ENCODE measurements at regions not wholly inside any gene's neighbourhood (a gene's known extent, or its start where the extent isn't known, plus 50 kb on each side); places are given as distances from the start of the nearest gene placed in this dataset.

GRCh38 chr19:13579388-13580060, 73.2 kb upstream of the CACNA1A start:
- H3K27me3 Mint-ChIP-seq (ENCODE audit: insufficient read depth) = peaks cover 8% of the 10 kb centered on the region
- peak; percentile 50 for DNase-seq
- no peak overlapping the region for H3K27ac Mint-ChIP-seq
- H3K9me3 Mint-ChIP-seq = peaks cover 13% of the 10 kb centered on the region
- H3K4me3 Mint-ChIP-seq = no peak overlapping the region
- H3K36me3 Mint-ChIP-seq (ENCODE audit: low read depth) = no peaks in the 10 kb centered on the region
- peaks cover 17% of the 10 kb centered on the region; the same call in 1 of the 2 replicates for H3K4me1 Mint-ChIP-seq (ENCODE audit: low read depth)
- TF ChIP-seq CTCF (IDR thresholded peaks at IDR 0.05) = peak; percentile 62

DNA sequence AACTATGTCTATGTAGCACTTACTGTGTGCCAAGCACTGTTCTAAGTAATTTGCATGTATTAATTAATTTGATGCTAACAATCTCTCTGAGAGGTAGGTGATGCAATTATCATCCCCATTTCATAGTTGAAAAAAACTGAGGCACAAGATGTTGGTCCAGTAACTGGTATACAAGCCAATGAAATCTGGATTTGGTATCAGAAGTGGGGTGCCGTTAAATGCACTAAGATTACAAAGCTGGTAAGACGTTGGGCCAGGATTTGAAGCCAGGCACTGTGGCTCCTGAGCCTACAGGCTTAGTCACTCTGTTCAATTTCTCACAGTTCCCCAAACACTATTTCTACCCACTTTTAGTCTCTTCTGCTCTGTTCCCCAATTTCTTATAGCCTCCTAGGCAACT, 70.4 kb upstream of the CACNA1A start:
- Mint-ChIP-seq H3K27ac (no peak overlapping the region), H3K4me3 (no peak overlapping the region), H3K9me3 (peaks cover 13% of the 10 kb centered on the region), H3K36me3 (ENCODE audit: low read depth) (no peaks in the 10 kb centered on the region), H3K27me3 (ENCODE audit: insufficient read depth) (peaks cover 9% of the 10 kb centered on the region), H3K4me1 (ENCODE audit: low read depth) (peaks cover 17% of the 10 kb centered on the region; the same call in 1 of the 2 replicates)
- no peak for TF ChIP-seq CTCF (IDR thresholded peaks at IDR 0.05)
- no peak for DNase-seq

- Mint-ChIP-seq H3K27ac (no peak overlapping the region), H3K27me3 (ENCODE audit: insufficient read depth) (peaks cover 8% of the 10 kb centered on the region), H3K4me3 (no peak overlapping the region), H3K4me1 (ENCODE audit: low read depth) (peaks cover 15% of the 10 kb centered on the region; the same call in 1 of the 2 replicates), H3K9me3 (peaks cover 13% of the 10 kb centered on the region), H3K36me3 (ENCODE audit: low read depth) (no peaks in the 10 kb centered on the region)
- DNase-seq = peak; percentile 7
- peak; percentile 77 for TF ChIP-seq CTCF (IDR thresholded peaks at IDR 0.05)
Observed at GRCh38 chr19:13574933-13575332, 68.7 kb upstream of the CACNA1A start.

DNA sequence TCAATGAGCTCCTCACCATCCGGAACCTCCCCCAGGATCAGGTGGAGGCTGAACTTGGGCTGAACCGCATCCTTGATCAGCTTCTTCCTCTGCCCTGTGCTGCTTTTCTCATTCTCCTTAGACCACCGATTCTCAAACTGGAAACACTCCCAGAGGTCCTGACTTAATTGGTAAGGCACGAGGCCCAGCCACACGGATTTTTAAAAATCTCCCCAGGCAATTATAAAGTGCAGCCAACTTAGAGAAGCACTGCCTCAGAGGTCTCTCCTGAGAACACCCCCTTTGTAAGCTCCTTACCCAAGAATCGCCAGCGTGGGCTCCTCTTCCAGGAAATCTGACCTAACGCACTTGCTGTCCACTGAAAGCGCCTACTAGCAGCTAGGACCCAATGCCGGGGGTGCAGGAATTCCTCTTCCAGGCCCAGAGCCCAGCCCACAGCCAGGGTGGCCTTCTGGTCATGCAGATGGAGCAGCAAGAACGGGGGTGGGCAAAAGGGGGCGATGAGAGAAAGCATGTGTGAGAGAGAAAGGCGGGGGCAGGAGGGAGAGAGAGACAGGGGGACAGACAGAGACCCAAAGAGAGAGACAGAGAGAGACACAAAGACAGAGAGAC, 66.9 kb upstream of the CACNA1A start:
- no peak overlapping the region for H3K27ac Mint-ChIP-seq
- no peak overlapping the region for H3K4me3 Mint-ChIP-seq
- peaks cover 8% of the 10 kb centered on the region for H3K27me3 Mint-ChIP-seq (ENCODE audit: insufficient read depth)
- DNase-seq = no peak
- no peak for TF ChIP-seq CTCF (IDR thresholded peaks at IDR 0.05)
- peaks cover 6% of the 10 kb centered on the region; the same call in 1 of the 2 replicates for H3K4me1 Mint-ChIP-seq (ENCODE audit: low read depth)
- H3K36me3 Mint-ChIP-seq (ENCODE audit: low read depth) = no peaks in the 10 kb centered on the region
- peaks cover 13% of the 10 kb centered on the region for H3K9me3 Mint-ChIP-seq

DNA sequence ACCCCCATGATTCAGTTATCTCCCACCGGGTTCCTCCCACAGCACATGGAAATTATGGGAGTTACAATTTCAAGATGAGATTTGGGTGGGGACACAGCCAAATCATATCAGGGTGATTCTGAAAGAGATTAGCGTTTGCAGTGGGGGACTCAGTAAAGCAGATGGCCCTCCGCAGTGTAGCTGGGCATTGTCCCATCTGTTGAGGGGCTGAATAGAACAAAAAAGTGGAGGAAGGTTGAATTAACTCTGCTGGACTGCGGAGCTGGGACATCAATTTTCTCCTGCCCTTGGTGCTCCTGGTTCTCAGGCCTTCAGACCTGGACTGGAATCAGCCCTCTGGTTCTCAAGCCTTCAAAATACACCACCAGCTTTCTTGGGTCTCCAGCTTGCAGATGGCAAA, 55.2 kb upstream of the CACNA1A start:
- TF ChIP-seq CTCF (IDR thresholded peaks at IDR 0.05) = no peak
- H3K27ac Mint-ChIP-seq = no peak overlapping the region
- no peaks in the 10 kb centered on the region for H3K36me3 Mint-ChIP-seq (ENCODE audit: low read depth)
- DNase-seq = no peak
- H3K27me3 Mint-ChIP-seq (ENCODE audit: insufficient read depth) = peaks cover 16% of the 10 kb centered on the region
- no peaks in the 10 kb centered on the region for H3K4me1 Mint-ChIP-seq (ENCODE audit: low read depth)
- no peak overlapping the region for H3K4me3 Mint-ChIP-seq
- no peaks in the 10 kb centered on the region for H3K9me3 Mint-ChIP-seq

All from HFFc6 (cell line).